ENCODE measurements at regions not wholly inside any gene's neighbourhood (a gene's known extent, or its start where the extent isn't known, plus 50 kb on each side); places are given as distances from the start of the nearest gene placed in this dataset.

GRCh38 chr7:26538689-26539088 is 247.0 kb downstream of the SNX10 start:
- TF ChIP-seq POLR2AphosphoS5 (IDR thresholded peaks at IDR 0.05) (no peak), POLR2A (IDR thresholded peaks at IDR 0.05) (no peak)

All from spleen (tissue), 3 donors.